Glutamatergic neuron (in vitro differentiated cells): ENCODE measurements at regions not wholly inside any gene's neighbourhood (a gene's known extent, or its start where the extent isn't known, plus 50 kb on each side); places are given as distances from the start of the nearest gene placed in this dataset.

Experiments
- DNase-seq: peaks from one replicate; pipeline ENCODE4 v3.0.0; 2022
- H3K27ac Mint-ChIP-seq: one replicate; pipeline ENCODE4 v1.8.0; 2020; ENCODE audit warnings: mild to moderate bottlenecking, mixed read lengths, inconsistent platforms; ENCODE audit not compliant: unreplicated experiment
- H3K27me3 Mint-ChIP-seq: one replicate; pipeline ENCODE4 v1.8.0; 2020; ENCODE audit warnings: mild to moderate bottlenecking, moderate library complexity, mixed read lengths, inconsistent platforms; ENCODE audit not compliant: unreplicated experiment
- H3K36me3 Mint-ChIP-seq: one replicate; pipeline ENCODE4 v1.8.0; 2020; ENCODE audit warnings: mild to moderate bottlenecking, mixed read lengths, inconsistent platforms; ENCODE audit not compliant: unreplicated experiment
- H3K4me1 Mint-ChIP-seq: one replicate; pipeline ENCODE4 v1.8.0; 2020; ENCODE audit warnings: mild to moderate bottlenecking, low read depth, mixed read lengths, inconsistent platforms; ENCODE audit not compliant: unreplicated experiment
- H3K4me3 Mint-ChIP-seq: one replicate; pipeline ENCODE4 v1.8.0; 2020; ENCODE audit warnings: mild to moderate bottlenecking, mixed read lengths, inconsistent platforms; ENCODE audit not compliant: unreplicated experiment
- H3K9me3 Mint-ChIP-seq: one replicate; pipeline ENCODE4 v1.8.0; 2020; ENCODE audit warnings: mild to moderate bottlenecking, moderate library complexity, mixed read lengths, inconsistent platforms; ENCODE audit not compliant: unreplicated experiment
- TF ChIP-seq, protein P1 (sequence below): fragments of 200-600 bp; sonication (generic); IDR thresholded peaks from one replicate; pipeline ENCODE4 v1.5.0; 2021; ENCODE audit not compliant: partially characterized antibody, unreplicated experiment

DNA sequence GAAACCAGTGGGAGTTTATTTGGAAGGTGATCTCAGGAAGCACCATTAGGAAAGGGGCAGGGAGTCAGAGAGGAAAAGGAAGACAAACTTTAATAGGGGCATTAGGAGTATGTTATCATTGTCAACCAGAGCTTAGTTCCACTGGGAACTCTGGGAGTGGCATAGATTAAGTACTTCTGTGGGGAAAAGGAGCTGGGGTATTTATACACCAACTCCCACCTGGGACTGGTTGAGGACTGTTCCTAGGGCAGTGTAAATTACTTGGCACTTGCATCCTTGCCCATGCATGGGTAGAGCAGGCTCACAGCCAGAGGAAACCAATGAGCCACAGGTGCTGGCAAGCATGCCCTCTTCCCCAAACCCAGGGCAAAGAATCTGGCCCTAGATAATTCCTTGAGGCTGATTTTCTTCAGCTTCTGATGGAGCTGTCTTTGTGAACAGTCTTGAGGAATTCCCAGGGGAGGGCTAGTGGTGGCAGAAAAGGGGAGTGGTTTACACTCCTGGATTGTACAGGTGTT lies 541.2 kb downstream of the MIAT start:
- Mint-ChIP-seq H3K9me3 (no peaks in the 10 kb centered on the region), H3K4me3 (no peak overlapping the region), H3K27ac (no peak overlapping the region), H3K36me3 (peaks cover 10% of the 10 kb centered on the region), H3K4me1 (no peaks in the 10 kb centered on the region), H3K27me3 (peaks cover 5% of the 10 kb centered on the region)
- TF ChIP-seq, protein P1, sequence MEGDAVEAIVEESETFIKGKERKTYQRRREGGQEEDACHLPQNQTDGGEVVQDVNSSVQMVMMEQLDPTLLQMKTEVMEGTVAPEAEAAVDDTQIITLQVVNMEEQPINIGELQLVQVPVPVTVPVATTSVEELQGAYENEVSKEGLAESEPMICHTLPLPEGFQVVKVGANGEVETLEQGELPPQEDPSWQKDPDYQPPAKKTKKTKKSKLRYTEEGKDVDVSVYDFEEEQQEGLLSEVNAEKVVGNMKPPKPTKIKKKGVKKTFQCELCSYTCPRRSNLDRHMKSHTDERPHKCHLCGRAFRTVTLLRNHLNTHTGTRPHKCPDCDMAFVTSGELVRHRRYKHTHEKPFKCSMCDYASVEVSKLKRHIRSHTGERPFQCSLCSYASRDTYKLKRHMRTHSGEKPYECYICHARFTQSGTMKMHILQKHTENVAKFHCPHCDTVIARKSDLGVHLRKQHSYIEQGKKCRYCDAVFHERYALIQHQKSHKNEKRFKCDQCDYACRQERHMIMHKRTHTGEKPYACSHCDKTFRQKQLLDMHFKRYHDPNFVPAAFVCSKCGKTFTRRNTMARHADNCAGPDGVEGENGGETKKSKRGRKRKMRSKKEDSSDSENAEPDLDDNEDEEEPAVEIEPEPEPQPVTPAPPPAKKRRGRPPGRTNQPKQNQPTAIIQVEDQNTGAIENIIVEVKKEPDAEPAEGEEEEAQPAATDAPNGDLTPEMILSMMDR, result no peak
- no peak for DNase-seq

DNA sequence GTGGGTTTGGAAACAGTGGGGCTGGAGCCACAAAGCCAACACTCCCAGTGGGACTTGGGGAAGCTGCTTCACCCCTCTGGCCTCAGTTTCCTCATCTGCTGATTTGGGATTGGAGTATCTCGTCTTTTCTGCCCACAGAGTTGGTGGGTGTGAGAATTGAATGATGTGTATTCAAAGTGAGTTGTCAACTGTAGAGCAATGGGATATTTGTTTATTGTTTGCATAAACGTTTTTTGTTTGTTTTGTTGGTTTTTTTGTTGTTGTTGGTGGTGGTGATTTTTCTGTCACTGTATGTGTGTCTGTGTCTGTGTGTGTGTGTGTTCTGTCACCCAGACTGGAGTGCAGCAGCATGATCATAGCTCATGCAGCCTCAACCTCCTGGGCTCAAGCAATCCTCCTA lies 542.0 kb downstream of the MIAT start:
- H3K27me3 Mint-ChIP-seq, result peaks cover 5% of the 10 kb centered on the region
- H3K27ac Mint-ChIP-seq, result no peak overlapping the region
- peaks cover 10% of the 10 kb centered on the region for H3K36me3 Mint-ChIP-seq
- H3K9me3 Mint-ChIP-seq, result no peaks in the 10 kb centered on the region
- H3K4me1 Mint-ChIP-seq, result no peaks in the 10 kb centered on the region
- TF ChIP-seq, protein P1, result no peak
- H3K4me3 Mint-ChIP-seq, result no peak overlapping the region
- no peak for DNase-seq

DNA sequence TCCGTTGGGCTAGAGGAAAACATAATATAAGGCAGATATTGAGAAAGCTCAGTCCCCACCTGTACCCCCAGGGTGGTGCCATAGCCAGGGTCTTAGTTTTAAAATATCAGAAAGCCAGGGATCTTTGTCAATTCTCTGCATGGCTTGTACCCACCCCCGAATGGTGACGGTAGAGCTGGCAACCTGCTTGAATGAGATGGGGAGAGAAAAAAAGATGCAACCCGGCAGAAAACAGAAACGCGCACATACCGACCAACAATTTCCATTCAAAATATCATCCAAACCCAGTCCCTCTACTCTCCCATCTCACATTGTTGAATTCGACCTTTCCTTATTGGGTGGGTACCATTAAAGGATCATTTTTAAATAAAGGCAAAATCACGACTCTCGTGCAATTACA lies 543.9 kb downstream of the MIAT start:
- no peak overlapping the region for H3K27ac Mint-ChIP-seq
- H3K27me3 Mint-ChIP-seq, result peaks cover 5% of the 10 kb centered on the region
- TF ChIP-seq, protein P1, result no peak
- H3K4me1 Mint-ChIP-seq, result no peaks in the 10 kb centered on the region
- no peak for DNase-seq
- peaks cover 3% of the 10 kb centered on the region for H3K9me3 Mint-ChIP-seq
- peaks cover 10% of the 10 kb centered on the region for H3K36me3 Mint-ChIP-seq
- no peak overlapping the region for H3K4me3 Mint-ChIP-seq

DNA sequence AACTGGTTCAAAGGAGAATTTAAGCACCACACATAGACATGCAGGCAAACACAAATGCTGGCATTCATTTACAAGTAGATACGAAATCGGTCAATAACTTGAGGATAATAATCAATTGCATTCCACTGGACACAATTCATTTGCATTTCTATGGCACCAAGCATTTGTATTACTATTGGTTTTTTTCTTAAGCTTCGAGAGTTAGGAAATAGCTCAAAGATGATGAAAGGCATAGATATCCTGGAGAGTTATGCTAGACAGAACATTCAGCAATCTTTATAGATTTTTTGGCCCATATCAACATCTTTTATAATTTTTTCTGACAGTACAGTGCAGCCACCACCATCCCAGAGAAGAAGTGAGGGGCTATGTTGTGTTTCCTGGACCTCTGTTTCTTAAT lies 544.4 kb downstream of the MIAT start:
- TF ChIP-seq, protein P1, result no peak
- Mint-ChIP-seq H3K4me3 (no peak overlapping the region), H3K4me1 (no peaks in the 10 kb centered on the region), H3K36me3 (peaks cover 10% of the 10 kb centered on the region), H3K9me3 (peaks cover 3% of the 10 kb centered on the region), H3K27me3 (peaks cover 2% of the 10 kb centered on the region), H3K27ac (no peak overlapping the region)
- no peak for DNase-seq

DNA sequence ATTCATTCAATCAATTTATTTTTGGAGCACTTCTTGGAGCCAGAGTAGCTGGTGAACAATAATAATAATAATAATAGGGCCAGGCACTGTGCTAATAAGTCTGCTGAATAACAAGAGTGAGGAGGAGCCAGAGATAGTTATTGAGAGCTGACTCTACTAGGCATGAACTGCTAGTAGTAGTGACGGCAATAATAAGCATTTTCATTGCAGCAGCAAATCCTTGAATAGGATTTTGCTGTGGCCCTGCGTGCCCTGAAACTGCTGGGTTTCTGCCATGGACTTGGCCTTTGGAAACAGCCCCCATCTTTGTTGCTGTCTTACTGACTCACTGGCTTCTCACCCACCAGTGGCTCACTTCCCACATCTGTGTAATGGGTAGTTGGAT lies 545.9 kb downstream of the MIAT start:
- no peak overlapping the region for H3K27ac Mint-ChIP-seq
- H3K4me1 Mint-ChIP-seq, result no peaks in the 10 kb centered on the region
- peaks cover 3% of the 10 kb centered on the region for H3K36me3 Mint-ChIP-seq
- no peak for DNase-seq
- H3K4me3 Mint-ChIP-seq, result no peak overlapping the region
- TF ChIP-seq, protein P1, result no peak
- peaks cover 3% of the 10 kb centered on the region for H3K9me3 Mint-ChIP-seq
- H3K27me3 Mint-ChIP-seq, result peaks cover 1% of the 10 kb centered on the region
